Cardiac fibroblast (primary cell): ENCODE measurements at regions not wholly inside any gene's neighbourhood (a gene's known extent, or its start where the extent isn't known, plus 50 kb on each side); places are given as distances from the start of the nearest gene placed in this dataset.
"Not testable (repeated sequence)": the region's sequence is repeated elsewhere in the genome, so short reads cannot be mapped to it uniquely, and the experiment has no call there.

Experiments
- DNase-seq, 2 donors: peaks; one replicate each; pipeline versions ENCODE4 v3.0.0 to v3.0.0-alpha.2; 2010; ENCODE audit warnings: low read depth in 2 of 2
- H3K4me3 ChIP-seq, 2 donors: replicated peaks in 1 of 2; 1 replicate in 1 of 2; 2 replicates in 1 of 2; pipeline ENCODE4 v1.5.1; 2011; ENCODE audit warnings: low read depth in 2 of 2, low read length in 2 of 2, mild to moderate bottlenecking in 2 of 2, moderate library complexity in 1 of 2
- CTCF ChIP-seq: IDR thresholded peaks from one replicate; pipeline ENCODE4 v1.5.1; 2011; ENCODE audit warnings: low read depth, mild to moderate bottlenecking, low read length, inconsistent platforms

- peak; percentile 28 to 36 for DNase-seq
- no peak for TF ChIP-seq CTCF
- no peak overlapping the region for H3K4me3 ChIP-seq
Observed at GRCh38 chr4:66376396-66376795, 706.1 kb upstream of the EPHA5 start.

- peak in 1 of 2 donors; percentile 30 for DNase-seq
- no peak overlapping the region for H3K4me3 ChIP-seq
- no peak for TF ChIP-seq CTCF
Observed at GRCh38 chr4:66373268-66373667, 703.0 kb upstream of the EPHA5 start.

GRCh38 chr4:66372706-66373105 lies 702.4 kb upstream of the EPHA5 start:
- DNase-seq, result peak; percentile 52 to 58
- no peak for TF ChIP-seq CTCF

GRCh38 chr4:66367043-66367660 lies 696.9 kb upstream of the EPHA5 start:
- H3K4me3 ChIP-seq, result no peak overlapping the region
- no peak for TF ChIP-seq CTCF
- no peak for DNase-seq

More at GRCh38 chr4:66372706-66373105, 702.4 kb upstream of the EPHA5 start:
- no peak overlapping the region for H3K4me3 ChIP-seq

- not testable (repeated sequence) for H3K4me3 ChIP-seq, DNase-seq
Observed at GRCh38 chr4:66360395-66360794, 690.1 kb upstream of the EPHA5 start.

GRCh38 chr4:66357316-66357715 lies 687.0 kb upstream of the EPHA5 start:
- peak in 1 of 2 donors; percentile 67 for DNase-seq
- TF ChIP-seq CTCF, result no peak
- H3K4me3 ChIP-seq, result no peak overlapping the region

- no peak for TF ChIP-seq CTCF
- H3K4me3 ChIP-seq, result no peak overlapping the region
- DNase-seq, result no peak
Observed at GRCh38 chr4:66355328-66355727, 685.0 kb upstream of the EPHA5 start.
